GM03348 (cell line): ENCODE measurements at regions not wholly inside any gene's neighbourhood (a gene's known extent, or its start where the extent isn't known, plus 50 kb on each side); places are given as distances from the start of the nearest gene placed in this dataset.

Experiments
- DNase-seq: peaks from one replicate; pipeline ENCODE4 v3.0.0; 2012; ENCODE audit warnings: low spot score

DNA sequence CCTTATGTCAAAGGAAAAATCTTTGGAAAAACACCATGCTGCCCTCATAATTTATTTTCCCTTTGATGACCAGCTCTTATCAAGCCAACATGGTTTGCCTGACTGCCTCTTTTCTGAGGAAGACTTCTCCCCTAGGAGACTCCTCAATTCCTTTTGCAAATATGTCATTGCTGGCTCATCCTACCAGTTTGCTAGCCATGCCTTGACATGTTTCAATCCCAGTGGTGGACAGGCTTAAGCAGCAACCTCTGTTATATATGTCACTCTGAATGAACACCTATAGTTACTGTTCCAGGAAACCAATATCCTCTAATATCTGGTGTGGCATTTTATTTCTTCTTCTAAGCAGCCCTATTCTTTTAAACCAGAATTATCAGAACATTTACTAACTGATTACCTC lies 615.8 kb downstream of the HTR1A start:
- DNase-seq = no peak

DNA sequence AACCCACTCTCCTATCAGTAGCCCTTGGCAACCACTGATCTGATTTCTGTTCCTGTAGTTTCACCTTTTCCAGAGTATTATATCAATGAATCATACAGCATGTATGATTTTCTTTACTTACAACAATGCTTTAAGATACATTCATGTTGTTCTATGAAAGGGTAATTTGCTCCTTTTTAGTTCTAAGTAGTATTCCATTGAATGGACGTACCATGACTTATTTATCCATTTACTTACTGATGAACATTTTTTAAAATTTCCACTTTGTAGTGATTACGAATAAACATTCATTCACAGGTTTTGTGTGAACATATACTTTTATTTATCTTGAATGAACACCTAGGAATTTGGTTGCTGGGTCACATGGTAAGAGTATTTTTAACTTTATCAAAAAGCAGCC lies 620.8 kb downstream of the HTR1A start:
- DNase-seq = no peak

DNA sequence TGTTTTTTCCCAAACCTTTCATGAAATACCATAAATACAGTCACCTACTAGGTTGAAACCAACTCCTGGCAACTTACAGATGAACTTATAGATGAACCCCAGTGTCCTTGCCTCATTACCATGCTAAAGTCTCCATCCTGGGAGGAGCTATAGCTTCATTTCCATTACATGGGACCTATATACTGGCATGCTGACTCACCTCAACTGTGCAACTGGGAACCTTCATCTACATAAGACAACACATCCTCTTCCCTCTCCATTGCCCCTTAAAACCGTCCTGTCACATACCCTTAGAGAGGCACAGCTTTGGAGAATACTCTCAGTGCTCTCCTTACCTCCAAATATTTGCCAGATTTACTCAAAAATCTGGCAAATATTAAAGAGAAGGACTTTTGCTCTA lies 638.3 kb downstream of the HTR1A start:
- DNase-seq = no peak

DNA sequence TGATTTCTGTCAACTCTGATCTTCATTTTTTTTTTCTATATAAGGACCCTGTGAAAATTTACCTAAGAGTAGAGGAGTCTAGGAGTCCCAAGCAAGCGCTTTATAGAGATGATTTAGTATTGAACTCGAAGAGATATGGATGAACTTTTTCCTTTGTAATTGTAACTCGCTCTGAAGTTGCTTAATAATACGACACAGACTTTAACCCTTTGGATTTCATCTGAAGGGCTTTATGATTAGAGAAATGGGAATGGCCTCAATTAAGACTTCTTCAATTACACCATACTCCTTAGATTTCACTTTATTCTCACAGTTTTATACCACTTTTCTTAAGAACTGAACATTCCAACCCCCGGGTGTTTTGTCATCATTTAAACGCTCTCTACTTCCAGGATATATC lies 647.7 kb downstream of the HTR1A start:
- no peak for DNase-seq

DNA sequence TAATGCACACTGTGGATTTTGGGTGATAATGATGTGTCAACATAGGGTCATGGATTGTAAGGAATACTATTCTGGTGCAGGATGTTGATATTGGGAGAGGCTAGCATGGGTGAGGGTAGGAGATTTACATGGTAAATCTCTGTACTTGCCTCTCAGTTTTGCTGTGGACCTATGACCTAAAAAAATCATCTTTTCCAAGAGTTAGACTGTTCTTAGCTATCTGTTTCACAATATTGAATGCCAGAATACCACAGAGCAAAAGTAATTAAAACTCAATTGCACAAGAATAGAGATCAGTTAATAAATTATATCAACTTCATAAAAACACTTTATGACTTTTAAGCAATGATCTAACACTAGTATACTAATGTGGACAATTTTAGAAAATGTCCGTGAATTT lies 651.6 kb downstream of the HTR1A start:
- peak; percentile 6 for DNase-seq

DNA sequence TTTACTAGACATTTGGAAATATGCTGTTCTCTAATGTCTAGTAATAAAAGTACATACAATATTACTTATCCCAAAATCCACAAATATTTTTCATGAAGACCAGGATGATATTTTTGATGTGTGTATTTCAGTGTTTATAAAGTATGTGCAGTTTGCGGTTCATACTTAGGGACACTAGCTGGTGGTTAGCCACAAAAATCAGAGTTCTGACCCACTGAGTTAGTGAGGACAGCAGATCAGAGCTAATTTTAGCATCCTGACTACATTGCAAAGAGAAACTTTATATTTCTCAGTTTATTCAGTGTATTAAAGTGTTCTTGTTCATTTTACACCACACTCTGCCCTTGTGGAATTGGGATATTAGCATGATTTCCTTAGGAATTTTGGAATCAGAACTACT lies 655.3 kb downstream of the HTR1A start:
- no peak for DNase-seq

DNA sequence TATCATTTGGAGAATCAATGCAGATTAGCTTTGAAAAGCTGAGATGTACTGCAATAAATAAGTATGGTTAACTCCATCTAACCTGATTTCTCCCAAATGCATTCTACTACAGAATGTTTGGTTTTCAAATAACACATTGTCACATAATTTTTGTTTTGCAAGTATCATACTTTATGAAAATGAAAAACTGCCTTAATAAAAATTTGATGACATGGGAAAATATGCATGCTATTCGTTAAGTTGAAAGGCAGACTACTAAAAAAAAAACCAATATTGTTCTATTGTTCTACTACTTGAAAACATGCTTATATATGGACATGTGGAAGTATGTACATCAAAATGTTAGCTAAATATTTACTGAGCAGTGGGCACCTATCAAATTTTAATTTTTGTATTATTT lies 668.9 kb downstream of the HTR1A start:
- no peak for DNase-seq

DNA sequence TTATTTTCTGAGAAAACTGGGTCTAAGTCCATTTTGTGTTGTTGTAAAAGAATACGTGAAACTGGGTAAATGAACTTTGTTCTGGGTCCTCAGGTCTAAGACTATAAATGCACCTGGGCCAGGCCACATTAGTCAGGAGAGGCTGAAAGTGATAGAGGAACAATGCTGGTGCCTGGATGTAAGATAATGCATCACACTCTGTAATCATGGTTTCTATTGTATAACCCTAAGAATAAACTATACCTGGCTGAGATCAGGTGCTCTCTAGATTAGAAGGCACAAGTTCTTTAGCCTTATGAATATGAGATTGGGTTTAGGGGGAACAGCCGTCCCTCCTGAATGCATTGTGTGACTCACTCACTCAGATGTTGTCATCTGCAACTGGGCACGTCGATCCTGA lies 675.5 kb downstream of the HTR1A start:
- DNase-seq = no peak

DNA sequence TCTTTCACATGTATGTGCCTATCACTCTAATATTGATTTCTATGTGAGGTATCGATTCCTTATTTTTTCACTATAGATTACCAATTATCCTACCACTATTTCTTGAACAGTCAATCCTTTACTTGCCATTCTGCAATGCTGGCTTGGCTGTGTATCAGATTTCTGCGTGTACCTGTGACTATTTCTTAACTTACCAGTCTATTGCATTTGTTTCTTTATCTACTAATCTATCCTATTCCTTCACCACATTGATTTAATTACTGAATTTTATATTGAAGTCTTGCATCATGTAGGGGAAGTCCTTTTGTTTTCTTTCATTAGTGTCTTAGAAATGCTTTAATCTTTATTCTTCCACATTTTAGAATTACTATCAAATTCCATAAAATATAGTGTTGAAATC lies 684.8 kb downstream of the LRRC70 start:
- DNase-seq = no peak

DNA sequence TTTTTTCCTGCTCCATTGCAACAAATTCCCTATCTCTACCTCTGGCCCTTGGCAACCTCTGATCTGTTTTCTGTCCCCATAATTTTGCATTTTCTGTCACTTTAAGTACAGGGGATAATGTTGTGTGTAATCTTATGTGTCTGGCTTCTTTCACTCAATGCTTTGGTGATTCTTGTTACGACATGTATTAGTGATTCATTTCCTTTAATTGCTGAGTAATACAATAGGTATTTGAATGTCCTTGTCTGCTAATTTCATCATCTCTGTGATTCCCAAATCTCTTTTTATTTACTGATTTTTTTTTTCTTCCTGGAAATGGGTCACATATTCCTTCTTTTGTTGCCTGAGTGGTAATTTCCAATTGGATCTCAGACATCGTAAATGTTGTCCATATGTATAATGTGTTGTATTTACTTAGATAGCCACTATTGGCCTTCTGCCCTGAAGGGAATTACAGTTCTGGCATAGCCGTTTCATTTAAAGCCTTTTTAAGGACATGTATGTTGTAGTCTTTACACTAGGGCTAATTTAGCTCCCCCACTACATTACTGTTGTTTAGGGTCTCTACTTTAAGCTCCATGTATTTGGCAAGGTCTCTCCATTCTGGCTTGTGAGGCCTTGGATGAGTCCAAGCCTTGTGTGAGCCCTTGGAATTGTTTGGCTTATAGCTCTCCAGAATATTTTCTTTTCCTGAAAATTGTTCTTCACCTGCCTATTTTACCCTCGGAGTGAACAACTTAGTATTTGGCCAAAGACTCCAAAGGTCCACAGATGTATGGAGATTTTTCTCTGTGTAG lies 683.8 kb downstream of the LRRC70 start:
- DNase-seq = peak; percentile 30

DNA sequence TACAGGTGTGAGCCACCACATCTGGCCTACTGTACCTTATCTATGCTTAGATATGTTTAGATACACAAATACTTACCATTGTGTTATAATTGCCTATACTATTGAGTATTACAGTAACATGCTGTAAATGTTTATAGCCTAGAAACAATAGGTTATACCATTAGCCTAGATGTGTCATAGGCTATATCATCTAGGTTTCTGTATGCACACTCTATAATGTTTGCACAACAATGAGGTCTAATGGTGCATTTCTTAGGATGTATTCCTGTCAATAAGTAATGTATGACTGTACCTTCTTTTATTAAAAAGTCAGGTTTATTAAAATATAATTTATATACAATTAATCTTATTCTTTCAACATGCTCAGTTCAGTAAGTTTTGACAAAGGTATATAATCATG lies 683.1 kb downstream of the LRRC70 start:
- no peak for DNase-seq

DNA sequence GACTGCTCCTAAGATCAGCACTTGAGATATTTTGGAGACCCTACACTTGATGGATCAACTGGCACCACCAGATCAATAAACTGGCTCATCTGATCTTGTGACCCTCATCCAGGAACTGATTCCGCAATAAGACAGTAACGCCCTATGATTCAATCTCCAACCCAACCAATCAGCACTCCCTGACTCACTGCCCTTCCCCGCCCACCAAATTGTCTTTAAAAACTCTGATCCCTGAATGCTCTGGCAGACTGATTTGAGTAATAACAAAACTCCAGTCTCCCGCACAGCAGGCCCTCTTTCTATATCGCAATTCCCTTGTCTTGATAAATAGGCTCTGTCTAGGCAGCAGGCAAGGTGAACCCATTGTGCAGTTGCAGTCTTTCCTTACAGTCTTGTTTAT lies 677.0 kb downstream of the LRRC70 start:
- DNase-seq = no peak

DNA sequence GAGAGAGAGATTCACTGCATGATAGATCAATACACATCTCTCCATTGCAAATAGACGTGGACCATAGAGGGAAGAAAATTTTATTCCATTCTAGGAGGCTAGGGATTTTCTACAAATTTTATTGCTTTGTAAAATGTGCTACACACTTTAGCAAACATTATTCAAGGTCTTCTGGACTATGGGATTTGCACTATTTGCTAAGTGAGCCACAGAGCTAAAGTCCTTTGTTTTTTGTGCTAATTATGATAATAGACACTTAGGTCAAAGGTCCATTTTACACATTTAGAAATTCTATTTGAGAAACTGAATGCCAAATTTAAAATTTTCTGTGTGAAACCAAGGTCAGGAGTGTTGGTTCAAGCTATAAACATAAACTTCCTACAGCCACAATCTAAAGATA lies 672.3 kb downstream of the LRRC70 start:
- DNase-seq = no peak

DNA sequence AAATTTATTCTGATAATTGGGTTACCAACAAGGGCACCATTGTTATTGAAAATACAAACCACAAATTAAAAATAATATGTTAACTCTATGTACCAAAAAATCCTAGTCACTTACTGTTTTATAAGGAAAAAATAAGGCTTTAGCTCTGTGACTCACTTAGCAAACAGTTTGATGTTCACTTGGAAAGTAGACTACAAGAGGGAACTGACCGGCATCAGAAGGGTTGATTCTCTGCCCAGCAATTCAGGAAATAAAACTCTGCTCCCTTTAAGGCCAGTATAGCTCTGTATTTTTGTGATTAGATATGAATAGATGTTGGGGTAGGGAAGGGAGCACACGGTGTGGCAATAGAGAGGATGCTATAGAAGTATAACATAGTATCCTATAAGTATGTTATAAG lies 671.3 kb downstream of the LRRC70 start:
- no peak for DNase-seq

DNA sequence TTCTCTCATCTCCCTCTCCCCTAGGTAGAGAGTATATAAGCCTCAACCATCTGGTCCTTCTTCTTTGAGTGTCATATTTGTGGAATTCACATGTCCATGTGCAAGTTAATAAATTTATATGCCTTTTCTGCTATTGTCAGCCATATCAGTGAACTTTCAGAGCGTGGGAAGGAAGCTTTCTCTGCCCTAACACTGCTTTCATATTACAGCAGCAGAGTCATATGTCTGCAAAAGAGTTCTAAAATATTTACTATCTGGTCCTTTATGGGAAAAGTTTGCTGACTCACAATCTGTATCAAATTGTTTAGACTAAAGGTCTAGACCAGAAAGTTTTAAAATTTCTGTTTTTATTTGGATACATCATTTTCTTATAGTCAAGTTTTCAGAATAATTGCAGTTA lies 669.0 kb downstream of the LRRC70 start:
- peak; percentile 4 for DNase-seq

DNA sequence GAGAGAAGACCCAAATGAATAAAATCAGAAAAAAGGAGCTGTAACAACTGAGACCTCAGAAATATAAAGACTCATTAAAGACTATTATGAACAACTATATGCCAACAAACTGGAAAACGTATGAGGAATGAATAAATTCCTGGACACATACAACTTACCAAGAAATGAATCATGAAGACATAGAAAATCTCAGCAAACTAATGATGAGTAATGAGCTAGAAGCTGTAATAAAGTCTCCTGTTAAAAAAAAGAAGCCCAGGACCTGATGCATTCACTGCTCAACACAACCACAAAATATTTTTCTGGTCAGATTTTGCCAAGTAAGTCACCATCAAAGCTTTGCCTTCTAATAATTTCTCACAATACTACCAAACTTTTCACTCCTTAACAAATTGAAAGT lies 666.7 kb downstream of the LRRC70 start:
- DNase-seq = peak; percentile 22

DNA sequence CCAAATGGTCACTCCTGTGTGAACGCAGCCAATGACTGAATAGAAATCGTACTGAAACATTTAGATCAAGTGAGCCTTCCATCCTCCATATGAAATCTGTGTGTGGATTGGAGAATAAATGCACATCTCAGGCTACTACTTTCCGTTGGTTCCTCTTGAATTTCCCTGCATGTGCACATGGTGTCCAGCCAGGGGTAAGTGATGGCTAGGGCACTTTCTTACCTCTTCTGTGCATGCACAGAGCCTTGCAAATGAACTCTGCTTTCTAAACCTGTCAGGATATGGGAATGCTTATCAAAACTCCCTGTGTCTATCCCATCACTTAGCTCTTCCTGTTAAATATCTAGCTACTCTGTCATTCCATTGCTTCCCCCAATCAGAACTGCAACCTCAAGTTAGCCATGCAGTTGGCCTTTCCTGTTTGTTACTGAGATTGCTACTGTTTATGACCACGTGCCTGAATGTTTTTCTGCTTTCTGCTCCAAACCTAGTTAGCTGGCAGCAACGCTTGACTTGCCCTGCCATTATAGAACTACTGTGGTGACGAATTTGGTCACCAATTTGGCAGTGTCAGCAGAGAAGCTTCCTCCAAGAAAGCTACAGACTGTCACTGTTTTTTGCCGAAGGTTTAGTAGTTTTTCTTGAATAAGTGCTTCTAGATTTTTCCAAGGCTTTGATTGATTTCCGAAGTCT lies 661.6 kb downstream of the LRRC70 start:
- DNase-seq = no peak

DNA sequence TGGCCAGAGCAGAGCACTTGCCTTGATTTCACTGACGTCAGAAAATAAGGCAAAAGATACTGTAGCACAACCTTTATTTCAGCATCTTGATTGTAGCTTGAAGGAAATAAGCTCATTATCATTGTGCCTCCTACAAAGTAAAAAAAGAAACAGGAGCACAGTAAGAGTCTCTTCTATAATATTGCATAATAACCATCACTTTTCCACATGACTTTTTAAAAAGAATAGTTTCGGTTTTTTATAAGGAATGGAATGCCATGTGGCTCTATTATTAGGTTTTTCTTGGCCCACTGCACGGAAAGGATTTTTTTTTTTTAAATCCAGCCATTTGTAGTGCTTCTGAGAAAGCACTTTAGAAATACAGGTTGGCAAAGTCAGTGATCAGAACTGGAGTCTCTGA lies 655.3 kb downstream of the LRRC70 start:
- peak; percentile 29 for DNase-seq

DNA sequence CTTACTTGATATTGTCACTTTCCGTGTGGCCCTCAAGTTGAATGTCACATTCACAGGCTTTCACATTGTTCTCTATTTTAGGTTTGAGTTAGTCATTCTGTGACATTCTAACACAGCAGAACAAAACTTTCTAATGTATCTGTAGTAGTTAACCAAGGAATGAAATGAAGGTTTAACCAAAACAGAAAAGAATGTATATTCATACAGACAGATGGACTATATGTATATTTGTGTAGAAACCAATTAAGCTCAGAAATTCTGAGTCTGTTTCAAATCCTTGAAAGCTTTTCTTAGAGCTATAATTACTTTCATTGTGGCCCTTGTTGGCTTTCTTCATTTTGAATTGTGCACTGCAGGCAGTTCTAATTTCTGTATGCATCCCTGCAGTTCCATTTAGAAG lies 654.7 kb downstream of the LRRC70 start:
- DNase-seq = no peak

DNA sequence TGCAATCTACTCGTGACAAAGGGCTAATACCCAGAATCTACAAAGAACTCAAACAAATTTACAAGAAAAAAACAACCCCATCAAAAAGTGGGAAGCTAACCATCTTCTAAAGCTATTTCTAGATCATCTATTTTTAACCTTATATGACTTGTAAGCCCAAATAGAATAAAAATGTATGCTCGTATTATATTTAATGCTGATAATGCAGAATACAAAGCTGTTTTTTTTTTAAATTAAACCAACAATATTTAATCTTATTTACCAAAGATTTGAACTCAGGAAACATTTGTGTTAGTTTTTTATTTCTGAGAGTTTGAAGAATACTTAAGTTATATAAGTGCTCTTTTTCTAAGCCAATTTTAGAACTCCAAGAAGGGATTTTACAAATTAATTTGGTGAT lies 652.1 kb downstream of the LRRC70 start:
- DNase-seq = no peak

DNA sequence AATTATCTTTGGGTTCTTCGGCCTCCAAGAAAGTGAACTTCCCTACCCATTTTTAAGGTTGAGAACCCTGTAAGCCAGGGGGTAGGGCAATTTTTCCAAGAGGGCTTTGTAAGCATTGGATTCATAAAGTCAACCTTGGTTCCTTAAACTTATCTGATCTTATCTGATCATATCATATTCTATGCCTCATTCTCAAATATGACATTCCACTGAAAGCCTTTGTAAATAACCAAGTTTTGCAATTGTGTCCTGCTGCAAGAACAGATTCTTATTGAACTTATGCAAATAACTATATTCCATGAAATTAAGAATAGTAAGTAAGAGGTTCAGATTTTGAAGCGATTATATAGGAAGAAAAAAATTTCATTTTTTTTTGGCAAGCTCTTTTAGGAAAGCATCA lies 649.5 kb downstream of the LRRC70 start:
- no peak for DNase-seq

DNA sequence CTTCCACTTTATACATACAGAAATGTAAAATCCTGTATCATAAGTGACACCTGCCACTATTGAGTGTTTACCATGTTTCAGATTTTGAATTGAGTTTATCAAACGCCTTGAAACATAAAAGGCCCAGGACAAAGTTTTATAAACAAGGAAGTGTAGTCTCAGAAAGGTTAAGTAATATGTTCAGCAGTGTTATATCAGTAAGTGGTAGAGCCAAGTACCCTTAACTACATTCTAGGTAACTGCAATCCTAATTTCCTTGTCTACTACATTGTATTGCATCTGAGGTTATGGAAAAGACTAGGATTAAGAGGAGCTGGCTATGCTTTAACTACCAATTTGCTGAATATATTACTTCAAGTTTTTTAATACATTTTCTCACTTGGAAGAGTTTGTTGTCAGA lies 641.6 kb downstream of the LRRC70 start:
- no peak for DNase-seq

DNA sequence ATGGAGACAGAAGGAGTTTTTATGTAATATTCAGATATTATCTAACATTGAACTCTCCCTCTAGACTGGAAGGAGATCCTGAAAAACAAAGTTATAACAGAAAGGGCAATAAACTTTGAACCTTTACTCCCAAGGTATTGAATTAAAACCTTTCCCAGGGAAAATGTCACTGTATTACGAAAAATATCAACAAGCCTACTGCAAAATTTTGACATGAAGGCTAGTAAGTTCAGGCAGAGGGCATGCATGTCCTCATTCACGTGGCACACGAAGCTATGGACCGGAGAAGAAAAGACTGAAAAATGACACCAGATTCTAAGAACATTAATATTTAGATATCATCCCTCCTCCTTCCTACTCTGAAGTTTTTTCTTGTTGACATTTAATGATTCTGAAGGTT lies 638.8 kb downstream of the LRRC70 start:
- DNase-seq = no peak

DNA sequence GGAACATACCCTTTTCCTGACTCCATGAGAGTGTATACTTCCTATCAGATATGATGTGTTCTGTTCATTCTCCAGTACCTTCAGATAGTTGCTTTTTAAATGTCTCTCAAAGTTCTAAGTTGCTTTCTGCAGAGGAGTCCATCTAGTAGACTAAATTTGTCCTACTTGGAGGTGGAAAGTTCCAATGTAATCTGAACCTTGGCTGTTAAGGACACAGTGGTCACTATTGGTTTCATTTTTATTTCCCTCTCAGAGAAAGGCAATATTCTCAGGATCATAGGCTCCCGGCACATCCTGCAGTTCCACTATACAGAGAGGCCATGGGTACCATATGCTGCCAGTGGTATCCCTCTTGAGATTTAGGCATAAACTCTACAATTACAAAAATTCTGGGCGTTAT lies 634.6 kb downstream of the LRRC70 start:
- no peak for DNase-seq
